ENCODE measurements at regions not wholly inside any gene's neighbourhood (a gene's known extent, or its start where the extent isn't known, plus 50 kb on each side); places are given as distances from the start of the nearest gene placed in this dataset.

DNA sequence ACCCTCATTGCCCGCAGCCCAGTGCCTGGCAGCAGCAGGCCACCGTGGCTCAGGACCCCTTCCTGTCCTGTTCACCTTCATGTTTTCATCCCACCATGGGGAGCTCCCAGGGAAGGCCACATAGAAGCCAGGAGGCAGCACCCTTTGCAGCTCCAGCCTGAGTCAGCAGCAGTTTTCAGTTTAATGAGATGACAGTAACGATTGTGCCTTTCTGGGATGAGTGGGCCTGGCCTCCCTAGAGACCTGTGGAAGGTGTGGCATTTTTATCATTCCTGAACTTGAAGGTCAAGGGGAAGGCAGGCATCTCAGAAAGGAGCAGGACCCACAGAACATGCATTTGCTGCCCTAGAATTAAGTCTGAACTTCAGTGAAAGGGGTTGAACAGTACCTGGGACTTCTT, 532.8 kb downstream of the FUT8 start:
- no peak overlapping the region for H3K4me3 ChIP-seq (ENCODE audit: low read depth in 1 of 2, low read length in 1 of 2)
- H3K27me3 ChIP-seq, result peaks cover 13% of the 10 kb centered on the region
- no peaks in the 10 kb centered on the region for H3K9me3 ChIP-seq
- TF ChIP-seq, protein P1, sequence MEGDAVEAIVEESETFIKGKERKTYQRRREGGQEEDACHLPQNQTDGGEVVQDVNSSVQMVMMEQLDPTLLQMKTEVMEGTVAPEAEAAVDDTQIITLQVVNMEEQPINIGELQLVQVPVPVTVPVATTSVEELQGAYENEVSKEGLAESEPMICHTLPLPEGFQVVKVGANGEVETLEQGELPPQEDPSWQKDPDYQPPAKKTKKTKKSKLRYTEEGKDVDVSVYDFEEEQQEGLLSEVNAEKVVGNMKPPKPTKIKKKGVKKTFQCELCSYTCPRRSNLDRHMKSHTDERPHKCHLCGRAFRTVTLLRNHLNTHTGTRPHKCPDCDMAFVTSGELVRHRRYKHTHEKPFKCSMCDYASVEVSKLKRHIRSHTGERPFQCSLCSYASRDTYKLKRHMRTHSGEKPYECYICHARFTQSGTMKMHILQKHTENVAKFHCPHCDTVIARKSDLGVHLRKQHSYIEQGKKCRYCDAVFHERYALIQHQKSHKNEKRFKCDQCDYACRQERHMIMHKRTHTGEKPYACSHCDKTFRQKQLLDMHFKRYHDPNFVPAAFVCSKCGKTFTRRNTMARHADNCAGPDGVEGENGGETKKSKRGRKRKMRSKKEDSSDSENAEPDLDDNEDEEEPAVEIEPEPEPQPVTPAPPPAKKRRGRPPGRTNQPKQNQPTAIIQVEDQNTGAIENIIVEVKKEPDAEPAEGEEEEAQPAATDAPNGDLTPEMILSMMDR (IDR thresholded peaks at IDR 0.05), result no peak
- H3K4me1 ChIP-seq (ENCODE audit: control insufficient read depth in 1 of 2, insufficient read depth in 1 of 2, low read depth in 1 of 2, low read length in 1 of 2), result no peaks in the 10 kb centered on the region
- no peak overlapping the region for H3K27ac ChIP-seq
- no peaks in the 10 kb centered on the region for H3K36me3 ChIP-seq

DNA sequence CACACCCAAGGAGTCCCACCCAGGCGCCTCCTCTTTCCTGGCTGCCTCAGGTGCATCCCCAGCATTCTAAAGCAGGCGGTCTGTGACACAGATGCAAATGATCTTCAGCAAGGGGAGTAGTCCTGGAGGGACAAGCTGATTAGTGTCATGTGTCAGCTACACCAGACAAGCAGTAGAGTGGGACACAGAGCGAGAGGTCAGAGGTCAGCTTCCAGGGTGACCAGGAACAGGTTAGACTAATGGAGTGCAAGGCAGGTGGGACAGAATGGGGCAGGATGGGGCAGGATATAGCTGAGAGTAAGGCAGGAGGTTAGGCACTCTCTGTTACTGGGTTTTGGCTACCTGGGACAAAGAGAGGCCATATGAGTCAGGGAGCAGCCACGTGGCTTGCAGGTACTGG, 534.0 kb downstream of the FUT8 start:
- TF ChIP-seq, protein P1 (IDR thresholded peaks at IDR 0.05), result no peak
- H3K4me1 ChIP-seq (ENCODE audit: control insufficient read depth in 1 of 2, insufficient read depth in 1 of 2, low read depth in 1 of 2, low read length in 1 of 2), result no peaks in the 10 kb centered on the region

DNA sequence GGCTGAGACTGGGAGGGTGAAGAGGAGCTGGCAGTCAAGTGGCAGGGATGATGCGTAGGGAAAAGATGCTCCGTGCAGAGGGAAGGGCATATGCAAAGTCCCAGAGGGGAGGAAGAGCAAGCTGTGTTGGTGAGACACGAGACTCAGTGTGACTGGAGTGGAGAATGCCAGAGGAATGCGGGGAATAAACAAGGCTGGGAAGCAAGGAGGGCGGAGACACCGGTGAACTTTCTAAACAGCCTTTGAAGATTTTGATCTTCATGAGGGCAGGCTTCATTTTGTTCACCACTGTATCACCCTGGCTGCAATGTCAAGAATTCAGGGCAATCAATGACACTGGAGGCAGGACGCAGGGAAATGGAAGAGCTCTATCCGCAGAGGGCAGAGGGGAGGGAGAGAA, 535.8 kb downstream of the FUT8 start:
- no peaks in the 10 kb centered on the region for H3K36me3 ChIP-seq
- TF ChIP-seq, protein P1 (IDR thresholded peaks at IDR 0.05), result no peak
- no peak overlapping the region for H3K27ac ChIP-seq
- no peaks in the 10 kb centered on the region for H3K9me3 ChIP-seq
- H3K27me3 ChIP-seq, result peaks cover 18% of the 10 kb centered on the region
- no peaks in the 10 kb centered on the region for H3K4me1 ChIP-seq (ENCODE audit: control insufficient read depth in 1 of 2, insufficient read depth in 1 of 2, low read depth in 1 of 2, low read length in 1 of 2)
- H3K4me3 ChIP-seq (ENCODE audit: low read depth in 1 of 2, low read length in 1 of 2), result no peak overlapping the region

More for the DNA sequence above, 534.0 kb downstream of the FUT8 start:
- Histone ChIP-seq H3K9me3 (no peaks in the 10 kb centered on the region), H3K27ac (no peak overlapping the region), H3K36me3 (no peaks in the 10 kb centered on the region), H3K4me3 (ENCODE audit: low read depth in 1 of 2, low read length in 1 of 2) (no peak overlapping the region), H3K27me3 (peaks cover 18% of the 10 kb centered on the region)

DNA sequence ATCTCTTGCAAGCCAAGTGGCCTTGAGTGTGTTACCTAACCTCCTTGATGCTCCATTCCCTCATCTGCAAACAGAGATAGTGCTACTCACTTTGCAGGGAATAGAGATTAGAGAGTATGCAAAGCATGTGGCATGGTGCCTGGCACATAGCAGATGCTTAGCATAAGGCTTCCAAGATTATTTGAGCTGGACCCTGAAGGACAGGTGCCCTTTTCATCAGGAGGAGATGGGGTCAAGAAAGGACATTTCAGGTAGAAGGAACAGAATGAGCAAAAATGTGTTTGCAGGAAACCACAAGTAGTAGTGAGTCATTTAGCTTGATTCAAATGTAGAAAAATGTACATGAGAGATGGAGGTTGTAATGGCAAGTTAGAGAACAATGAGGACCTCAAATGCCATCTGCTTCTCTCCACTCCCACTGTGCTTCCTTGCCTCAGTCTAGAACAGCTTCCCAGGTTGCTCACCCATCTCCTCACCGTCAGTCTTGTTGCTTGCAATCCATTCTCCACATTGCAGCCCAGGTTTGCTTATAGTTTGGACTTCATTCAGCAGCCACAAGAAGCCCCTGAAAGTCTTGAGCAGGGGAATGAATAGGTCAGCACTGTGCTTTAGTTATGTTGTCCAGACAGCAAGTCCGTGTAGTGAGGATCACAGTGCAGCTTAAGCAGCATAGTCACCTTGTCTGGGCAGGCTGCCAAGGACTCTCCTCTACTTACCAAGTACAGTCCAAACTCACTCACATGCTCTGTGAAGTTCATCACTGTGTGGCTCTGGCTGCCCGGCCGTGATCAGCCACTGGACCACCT, 536.3 kb upstream of the CCDC196 start:
- Histone ChIP-seq H3K36me3 (no peaks in the 10 kb centered on the region), H3K4me3 (ENCODE audit: low read depth in 1 of 2, low read length in 1 of 2) (no peak overlapping the region), H3K9me3 (no peaks in the 10 kb centered on the region), H3K27ac (no peak overlapping the region), H3K4me1 (ENCODE audit: control insufficient read depth in 1 of 2, insufficient read depth in 1 of 2, low read depth in 1 of 2, low read length in 1 of 2) (no peaks in the 10 kb centered on the region), H3K27me3 (peaks cover 18% of the 10 kb centered on the region)
- TF ChIP-seq, protein P1 (IDR thresholded peaks at IDR 0.05), result no peak

DNA sequence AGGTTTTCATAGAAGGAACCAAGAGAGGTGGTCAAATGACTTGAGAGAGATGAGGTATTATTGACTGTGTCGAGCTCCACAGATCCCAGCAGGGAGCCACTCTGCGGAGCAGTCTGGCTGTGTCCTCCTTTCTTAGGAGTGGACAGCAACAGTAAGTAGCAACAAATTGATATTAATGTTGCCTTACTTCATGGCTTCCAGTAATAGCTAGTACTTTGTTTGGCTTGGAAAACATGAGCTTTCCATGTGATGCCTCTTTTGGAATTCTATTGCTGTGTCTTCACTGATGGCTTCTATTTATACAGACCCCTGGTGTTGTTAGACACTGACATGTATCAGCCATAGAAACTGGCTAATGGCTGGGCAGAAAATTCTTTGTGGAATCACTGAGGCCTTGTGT, 531.2 kb upstream of the CCDC196 start:
- TF ChIP-seq, protein P1 (IDR thresholded peaks at IDR 0.05), result no peak
- Histone ChIP-seq H3K9me3 (no peaks in the 10 kb centered on the region), H3K4me3 (ENCODE audit: low read depth in 1 of 2, low read length in 1 of 2) (no peak overlapping the region), H3K27me3 (peaks cover 8% of the 10 kb centered on the region), H3K4me1 (ENCODE audit: control insufficient read depth in 1 of 2, insufficient read depth in 1 of 2, low read depth in 1 of 2, low read length in 1 of 2) (no peaks in the 10 kb centered on the region), H3K27ac (no peak overlapping the region), H3K36me3 (no peaks in the 10 kb centered on the region)

Data from neutrophil (primary cell).